Glomerular visceral epithelial cell (primary cell): ENCODE measurements at regions not wholly inside any gene's neighbourhood (a gene's known extent, or its start where the extent isn't known, plus 50 kb on each side); places are given as distances from the start of the nearest gene placed in this dataset.

Experiments
- DNase-seq: peaks from one replicate; pipeline ENCODE4 v3.0.0-alpha.2; 2016; ENCODE audit errors: extremely low spot score

- no peak for DNase-seq
These were observed 238.5 kb downstream of the TBX18 start for GRCh38 chr6:84525907-84526306.

GRCh38 chr6:84524636-84525035 lies 239.8 kb downstream of the TBX18 start:
- DNase-seq = no peak

GRCh38 chr6:84522135-84522549 lies 242.3 kb downstream of the TBX18 start:
- DNase-seq = peak; percentile 65

GRCh38 chr6:84521511-84521910 lies 242.9 kb downstream of the TBX18 start:
- DNase-seq = no peak

- DNase-seq = no peak
These were observed 246.5 kb downstream of the TBX18 start for GRCh38 chr6:84517741-84518530.

- no peak for DNase-seq
These were observed 248.2 kb downstream of the TBX18 start for GRCh38 chr6:84516154-84516553.

GRCh38 chr6:84515067-84515466 lies 249.3 kb downstream of the TBX18 start:
- peak; percentile 32 for DNase-seq

- no peak for DNase-seq
These were observed 250.1 kb downstream of the TBX18 start for GRCh38 chr6:84514089-84514971.

- no peak for DNase-seq
These were observed 252.0 kb downstream of the TBX18 start for GRCh38 chr6:84512391-84512790.

GRCh38 chr6:84511929-84512328 lies 252.5 kb downstream of the TBX18 start:
- no peak for DNase-seq

- DNase-seq = no peak
These were observed 255.4 kb downstream of the TBX18 start for GRCh38 chr6:84508981-84509380.

- DNase-seq = no peak
These were observed 256.1 kb downstream of the TBX18 start for GRCh38 chr6:84508334-84508733.

- DNase-seq = no peak
These were observed 260.4 kb downstream of the TBX18 start for GRCh38 chr6:84504025-84504424.

GRCh38 chr6:84501315-84501714 lies 263.1 kb downstream of the TBX18 start:
- DNase-seq = peak; percentile 10

GRCh38 chr6:84500726-84501125 lies 263.7 kb downstream of the TBX18 start:
- DNase-seq = no peak

GRCh38 chr6:84498905-84499304 lies 265.5 kb downstream of the TBX18 start:
- no peak for DNase-seq

GRCh38 chr6:84492241-84493165 lies 265.1 kb upstream of the CEP162 start:
- no peak for DNase-seq

- DNase-seq = no peak
These were observed 262.2 kb upstream of the CEP162 start for GRCh38 chr6:84489598-84489997.

GRCh38 chr6:84486526-84486925 lies 259.1 kb upstream of the CEP162 start:
- DNase-seq = no peak

- DNase-seq = no peak
These were observed 241.7 kb upstream of the CEP162 start for GRCh38 chr6:84469144-84469543.

GRCh38 chr6:84467296-84467695 lies 239.9 kb upstream of the CEP162 start:
- no peak for DNase-seq

- DNase-seq = peak; percentile 77
These were observed 239.1 kb upstream of the CEP162 start for GRCh38 chr6:84466511-84466910.
